OCI-LY1 (cell line): ENCODE measurements at regions not wholly inside any gene's neighbourhood (a gene's known extent, or its start where the extent isn't known, plus 50 kb on each side); places are given as distances from the start of the nearest gene placed in this dataset.

ENCODE experiments used
- H2AFZ ChIP-seq: fragments of 200-600 bp; sonication (generic), shearing (Covaris generic); 2 replicates; pipeline ENCODE4 v1.6.0; 2014; ENCODE audit warnings: antibody characterized with exemption, mild to moderate bottlenecking, low read length
- H3F3A ChIP-seq: fragments of 200-600 bp; sonication (generic), shearing (Covaris generic); 2 replicates; pipeline ENCODE4 v1.6.0; 2014; ENCODE audit warnings: mild to moderate bottlenecking, antibody characterized with exemption, low read length, moderate library complexity; ENCODE audit not compliant: insufficient read depth
- H3K27ac ChIP-seq: fragments of 200-600 bp; sonication (generic); 2 replicates; pipeline ENCODE4 v1.5.1; 2014; ENCODE audit warnings: low read length, mixed run types, mild to moderate bottlenecking, low read depth; ENCODE audit not compliant: poor library complexity, severe bottlenecking
- H3K27me3 ChIP-seq: fragments of 200-600 bp; sonication (generic); 2 replicates; pipeline ENCODE4 v1.6.0; 2014; ENCODE audit warnings: antibody characterized with exemption, mild to moderate bottlenecking, low read length, moderate library complexity; ENCODE audit not compliant: insufficient read depth
- H3K36me3 ChIP-seq: fragments of 200-600 bp; sonication (generic); 2 replicates; pipeline ENCODE4 v1.6.1; 2014; ENCODE audit warnings: mild to moderate bottlenecking, antibody characterized with exemption, low read length, moderate library complexity, mixed read lengths; ENCODE audit not compliant: insufficient read depth
- H3K4me1 ChIP-seq: fragments of 200-600 bp; sonication (generic); 2 replicates; pipeline ENCODE4 v1.5.1; 2014; ENCODE audit warnings: mild to moderate bottlenecking, low read length, moderate library complexity; ENCODE audit not compliant: insufficient read depth, severe bottlenecking
- H3K4me2 ChIP-seq: fragments of 200-600 bp; sonication (generic), shearing (Covaris generic); 2 replicates; pipeline ENCODE4 v1.6.1; 2014; ENCODE audit warnings: low read length
- H3K4me3 ChIP-seq: fragments of 200-600 bp; sonication (generic); 2 replicates; pipeline ENCODE4 v1.5.1; 2014; ENCODE audit warnings: low read length, low read depth, mild to moderate bottlenecking, mixed read lengths; ENCODE audit not compliant: poor library complexity, severe bottlenecking
- H3K79me2 ChIP-seq: fragments of 200-600 bp; shearing (Covaris generic); 2 replicates; pipeline ENCODE4 v1.6.1; 2016; ENCODE audit warnings: mixed run types, low read length, mixed read lengths; ENCODE audit not compliant: insufficient read depth
- H3K9ac ChIP-seq: fragments of 200-600 bp; sonication (generic), shearing (Covaris generic); 2 replicates; pipeline ENCODE4 v1.6.1; 2014; ENCODE audit warnings: mild to moderate bottlenecking, low read length, mixed read lengths
- H3K9me2 ChIP-seq: fragments of 200-600 bp; sonication (generic), shearing (Covaris generic); 2 replicates; pipeline ENCODE4 v1.6.1; 2014; ENCODE audit warnings: low read depth, mild to moderate bottlenecking, low read length, mixed read lengths
- H3K9me3 ChIP-seq: fragments of 200-600 bp; shearing (Covaris generic); 2 replicates; pipeline ENCODE4 v1.6.1; 2014; ENCODE audit warnings: low read length, mixed read lengths
- H4K20me1 ChIP-seq: fragments of 200-600 bp; sonication (generic), shearing (Covaris generic); 2 replicates; pipeline ENCODE4 v1.6.0; 2016; ENCODE audit warnings: mild to moderate bottlenecking, low read length; ENCODE audit not compliant: insufficient read depth
- CTCF ChIP-seq: fragments of 200-600 bp; sonication (generic), shearing (Covaris generic); IDR thresholded peaks from 2 replicates; pipeline ENCODE4 v1.5.1; 2017; ENCODE audit warnings: mild to moderate bottlenecking, antibody characterized with exemption, low read length, moderate library complexity, mixed read lengths
- EZH2 ChIP-seq: fragments of 200-600 bp; sonication (generic), shearing (Covaris generic); IDR thresholded peaks from 2 replicates; pipeline ENCODE4 v1.8.0; 2017; ENCODE audit warnings: borderline replicate concordance, mixed run types, mild to moderate bottlenecking, antibody characterized with exemption, low read length, moderate library complexity, mixed read lengths

GRCh38 chr3:194028434-194029004 lies 107.4 kb upstream of the HES1 start:
- H3K79me2 ChIP-seq, result no peaks in the 10 kb centered on the region
- no peak overlapping the region for H3K4me3 ChIP-seq
- H3K9me2 ChIP-seq, result no peaks in the 10 kb centered on the region
- H3F3A ChIP-seq, result no peaks in the 10 kb centered on the region
- no peaks in the 10 kb centered on the region for H3K4me1 ChIP-seq
- H3K4me2 ChIP-seq, result no peak overlapping the region
- no peaks in the 10 kb centered on the region for H4K20me1 ChIP-seq
- H2AFZ ChIP-seq, result no peak overlapping the region
- H3K9ac ChIP-seq, result no peak overlapping the region
- H3K27me3 ChIP-seq, result 0 out of 2 replicates have a peak, but pooled peaks cover 3% of the 10 kb centered on the region
- H3K9me3 ChIP-seq, result no peaks in the 10 kb centered on the region
- TF ChIP-seq EZH2 (no peak), CTCF (no peak)
- no peaks in the 10 kb centered on the region for H3K36me3 ChIP-seq
- no peak overlapping the region for H3K27ac ChIP-seq

- Histone ChIP-seq H3K4me1 (no peaks in the 10 kb centered on the region), H4K20me1 (no peaks in the 10 kb centered on the region), H3K27me3 (0 out of 2 replicates have a peak, but pooled peaks cover 3% of the 10 kb centered on the region), H3K36me3 (no peaks in the 10 kb centered on the region), H3K4me2 (no peak overlapping the region), H3K79me2 (no peaks in the 10 kb centered on the region), H3F3A (no peaks in the 10 kb centered on the region), H3K27ac (no peak overlapping the region), H2AFZ (no peak overlapping the region), H3K9me3 (no peaks in the 10 kb centered on the region), H3K4me3 (no peak overlapping the region), H3K9me2 (no peaks in the 10 kb centered on the region), H3K9ac (no peak overlapping the region)
- TF ChIP-seq CTCF, result no peak
- no peak for TF ChIP-seq EZH2
Observed at GRCh38 chr3:194029846-194030245, 106.1 kb upstream of the HES1 start.

GRCh38 chr3:194030372-194030771 lies 105.6 kb upstream of the HES1 start:
- H3K9ac ChIP-seq, result no peak overlapping the region
- H3K9me3 ChIP-seq, result no peaks in the 10 kb centered on the region
- no peaks in the 10 kb centered on the region for H3K79me2 ChIP-seq
- no peak overlapping the region for H3K4me3 ChIP-seq
- H3K9me2 ChIP-seq, result no peaks in the 10 kb centered on the region
- no peak overlapping the region for H3K4me2 ChIP-seq
- H3K4me1 ChIP-seq, result no peaks in the 10 kb centered on the region
- no peak overlapping the region for H2AFZ ChIP-seq
- 0 out of 2 replicates have a peak, but pooled peaks cover 3% of the 10 kb centered on the region for H3K27me3 ChIP-seq
- H3F3A ChIP-seq, result no peaks in the 10 kb centered on the region
- no peaks in the 10 kb centered on the region for H3K36me3 ChIP-seq
- no peak overlapping the region for H3K27ac ChIP-seq
- H4K20me1 ChIP-seq, result no peaks in the 10 kb centered on the region
- TF ChIP-seq EZH2 (no peak), CTCF (no peak)
